Glomerular endothelial cell (primary cell): ENCODE measurements at regions not wholly inside any gene's neighbourhood (a gene's known extent, or its start where the extent isn't known, plus 50 kb on each side); places are given as distances from the start of the nearest gene placed in this dataset.

ENCODE experiments used
- DNase-seq: peaks from one replicate; pipeline ENCODE4 v3.0.0-alpha.2; 2011; ENCODE audit warnings: low read depth, low spot score; ENCODE audit errors: extremely low read depth

- peak; percentile 34 for DNase-seq
Observed at GRCh38 chr10:55400075-55400849, 599.2 kb upstream of the PCDH15 start.

- DNase-seq = no peak
Observed at GRCh38 chr10:55398497-55398882, 597.5 kb upstream of the PCDH15 start.

- DNase-seq = no peak
Observed at GRCh38 chr10:55397777-55398496, 596.9 kb upstream of the PCDH15 start.

GRCh38 chr10:55378196-55378595 lies 577.2 kb upstream of the PCDH15 start:
- no peak for DNase-seq

GRCh38 chr10:55374917-55375316 lies 573.9 kb upstream of the PCDH15 start:
- no peak for DNase-seq

- peak; percentile 14 for DNase-seq
Observed at GRCh38 chr10:55374060-55374459, 573.0 kb upstream of the PCDH15 start.

GRCh38 chr10:55369670-55370420 lies 568.8 kb upstream of the PCDH15 start:
- no peak for DNase-seq

GRCh38 chr10:55368467-55368866 lies 567.4 kb upstream of the PCDH15 start:
- no peak for DNase-seq

GRCh38 chr10:55367555-55367954 lies 566.5 kb upstream of the PCDH15 start:
- no peak for DNase-seq

- DNase-seq = no peak
Observed at GRCh38 chr10:55358539-55358938, 557.5 kb upstream of the PCDH15 start.

- DNase-seq = no peak
Observed at GRCh38 chr10:55353414-55353813, 552.4 kb upstream of the PCDH15 start.

GRCh38 chr10:55351431-55351830 lies 550.4 kb upstream of the PCDH15 start:
- DNase-seq = no peak

- no peak for DNase-seq
Observed at GRCh38 chr10:55348534-55348933, 547.5 kb upstream of the PCDH15 start.

GRCh38 chr10:55330486-55330885 lies 529.5 kb upstream of the PCDH15 start:
- DNase-seq = no peak

- DNase-seq = no peak
Observed at GRCh38 chr10:55329796-55330195, 528.8 kb upstream of the PCDH15 start.

- no peak for DNase-seq
Observed at GRCh38 chr10:55320187-55320700, 519.2 kb upstream of the PCDH15 start.

- no peak for DNase-seq
Observed at GRCh38 chr10:55311848-55312635, 511.0 kb upstream of the PCDH15 start.

- DNase-seq = no peak
Observed at GRCh38 chr10:55310143-55310542, 509.1 kb upstream of the PCDH15 start.

- DNase-seq = no peak
Observed at GRCh38 chr10:55305285-55305684, 504.3 kb upstream of the PCDH15 start.

- no peak for DNase-seq
Observed at GRCh38 chr10:55287346-55287745, 486.3 kb upstream of the PCDH15 start.

GRCh38 chr10:55283031-55283430 lies 482.0 kb upstream of the PCDH15 start:
- DNase-seq = no peak
